OCI-LY3 (cell line): ENCODE measurements at regions not wholly inside any gene's neighbourhood (a gene's known extent, or its start where the extent isn't known, plus 50 kb on each side); places are given as distances from the start of the nearest gene placed in this dataset.
"Not testable (repeated sequence)": the region's sequence is repeated elsewhere in the genome, so short reads cannot be mapped to it uniquely, and the experiment has no call there.

Source experiments
- CTCF ChIP-seq: fragments of 200-600, 300-600 bp; sonication (generic); IDR thresholded peaks from 2 replicates; pipeline ENCODE4 v1.5.1; 2014; ENCODE audit warnings: antibody characterized with exemption, low read length, low read depth
- EZH2phosphoT487 ChIP-seq: fragments of 200-600 bp; shearing (Covaris generic); IDR thresholded peaks from 2 replicates; pipeline ENCODE4 v1.6.1; 2018; ENCODE audit warnings: antibody characterized with exemption, mixed run types, low read depth

GRCh38 chr21:28162052-28162451 is 830.6 kb downstream of the LTN1 start:
- TF ChIP-seq CTCF, EZH2phosphoT487: not testable (repeated sequence)
